AG10803 (cell line): ENCODE measurements at regions not wholly inside any gene's neighbourhood (a gene's known extent, or its start where the extent isn't known, plus 50 kb on each side); places are given as distances from the start of the nearest gene placed in this dataset.
A peak's percentile ranks its signal among the peaks of the same experiment; 100 is the strongest.

ENCODE experiments used
- DNase-seq: peaks from one replicate; pipeline ENCODE4 v3.0.0; 2010; ENCODE audit warnings: low read depth
- H3K4me3 ChIP-seq: 2 replicates; pipeline ENCODE4 v1.5.1; 2011; ENCODE audit warnings: mild to moderate bottlenecking, low read length, control low read depth
- TF ChIP-seq, protein P1 (sequence below): conservative IDR thresholded peaks from 2 replicates; pipeline ENCODE4 v1.5.1; 2011; ENCODE audit warnings: mild to moderate bottlenecking, low read length, control low read depth, inconsistent platforms

GRCh38 chr5:111645303-111645838 lies 111.6 kb downstream of the NREP start:
- TF ChIP-seq, protein P1, sequence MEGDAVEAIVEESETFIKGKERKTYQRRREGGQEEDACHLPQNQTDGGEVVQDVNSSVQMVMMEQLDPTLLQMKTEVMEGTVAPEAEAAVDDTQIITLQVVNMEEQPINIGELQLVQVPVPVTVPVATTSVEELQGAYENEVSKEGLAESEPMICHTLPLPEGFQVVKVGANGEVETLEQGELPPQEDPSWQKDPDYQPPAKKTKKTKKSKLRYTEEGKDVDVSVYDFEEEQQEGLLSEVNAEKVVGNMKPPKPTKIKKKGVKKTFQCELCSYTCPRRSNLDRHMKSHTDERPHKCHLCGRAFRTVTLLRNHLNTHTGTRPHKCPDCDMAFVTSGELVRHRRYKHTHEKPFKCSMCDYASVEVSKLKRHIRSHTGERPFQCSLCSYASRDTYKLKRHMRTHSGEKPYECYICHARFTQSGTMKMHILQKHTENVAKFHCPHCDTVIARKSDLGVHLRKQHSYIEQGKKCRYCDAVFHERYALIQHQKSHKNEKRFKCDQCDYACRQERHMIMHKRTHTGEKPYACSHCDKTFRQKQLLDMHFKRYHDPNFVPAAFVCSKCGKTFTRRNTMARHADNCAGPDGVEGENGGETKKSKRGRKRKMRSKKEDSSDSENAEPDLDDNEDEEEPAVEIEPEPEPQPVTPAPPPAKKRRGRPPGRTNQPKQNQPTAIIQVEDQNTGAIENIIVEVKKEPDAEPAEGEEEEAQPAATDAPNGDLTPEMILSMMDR = no peak
- DNase-seq = no peak
- H3K4me3 ChIP-seq = no peak overlapping the region

DNA sequence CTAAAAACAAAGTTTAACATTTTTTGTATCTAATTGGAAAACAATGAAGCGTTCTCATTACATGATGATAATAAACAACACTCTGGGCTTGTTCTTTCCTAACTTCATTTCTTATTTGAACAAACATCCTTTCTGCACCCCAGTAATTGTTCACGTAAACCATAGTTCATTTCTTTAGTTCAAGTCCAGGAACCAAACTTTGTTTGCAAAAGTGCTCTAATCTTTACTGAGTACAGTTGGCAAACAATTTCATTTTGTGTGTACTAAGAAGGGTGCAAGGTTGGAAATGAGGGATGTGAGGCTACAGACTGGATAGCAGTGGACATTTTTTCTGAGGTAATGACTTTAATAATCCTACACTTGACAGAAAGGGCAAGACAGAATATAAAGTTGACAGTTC lies 113.5 kb downstream of the NREP start:
- no peak overlapping the region for H3K4me3 ChIP-seq
- TF ChIP-seq, protein P1 = no peak
- no peak for DNase-seq

GRCh38 chr5:111641533-111642233 lies 115.3 kb downstream of the NREP start:
- TF ChIP-seq, protein P1 = no peak
- DNase-seq = peak; percentile 88
- no peak overlapping the region for H3K4me3 ChIP-seq

- TF ChIP-seq, protein P1 = no peak
- H3K4me3 ChIP-seq = no peak overlapping the region
- DNase-seq = no peak
Measured at GRCh38 chr5:111639912-111640311, 117.1 kb downstream of the NREP start.

DNA sequence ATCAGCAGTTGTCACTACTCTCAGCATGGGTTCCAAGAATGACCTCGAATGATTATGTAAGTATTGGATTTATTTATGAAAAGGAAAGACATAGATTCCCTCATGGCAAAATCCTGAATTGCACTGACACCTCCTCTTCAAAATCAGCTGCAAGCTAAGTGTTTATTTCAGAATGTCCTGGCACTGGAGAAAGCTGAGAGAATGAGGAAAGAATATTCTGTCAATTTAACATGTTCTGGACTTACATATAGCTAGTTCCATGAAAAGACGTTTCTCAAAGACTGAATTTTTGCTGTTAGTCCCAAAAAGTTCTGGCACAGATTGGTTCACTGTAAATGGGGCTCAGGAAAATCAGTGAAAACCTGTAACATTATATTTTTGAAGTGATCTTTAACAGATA lies 120.3 kb downstream of the NREP start:
- TF ChIP-seq, protein P1 = no peak
- DNase-seq = no peak
- H3K4me3 ChIP-seq = no peak overlapping the region

GRCh38 chr5:111635916-111636570 lies 121.0 kb downstream of the NREP start:
- TF ChIP-seq, protein P1 = no peak
- peak; percentile 85 for DNase-seq

More at GRCh38 chr5:111635916-111636570, 121.0 kb downstream of the NREP start:
- no peak overlapping the region for H3K4me3 ChIP-seq
